ENCODE measurements at regions not wholly inside any gene's neighbourhood (a gene's known extent, or its start where the extent isn't known, plus 50 kb on each side); places are given as distances from the start of the nearest gene placed in this dataset.
A peak's percentile ranks its signal among the peaks of the same experiment; 100 is the strongest.

DNA sequence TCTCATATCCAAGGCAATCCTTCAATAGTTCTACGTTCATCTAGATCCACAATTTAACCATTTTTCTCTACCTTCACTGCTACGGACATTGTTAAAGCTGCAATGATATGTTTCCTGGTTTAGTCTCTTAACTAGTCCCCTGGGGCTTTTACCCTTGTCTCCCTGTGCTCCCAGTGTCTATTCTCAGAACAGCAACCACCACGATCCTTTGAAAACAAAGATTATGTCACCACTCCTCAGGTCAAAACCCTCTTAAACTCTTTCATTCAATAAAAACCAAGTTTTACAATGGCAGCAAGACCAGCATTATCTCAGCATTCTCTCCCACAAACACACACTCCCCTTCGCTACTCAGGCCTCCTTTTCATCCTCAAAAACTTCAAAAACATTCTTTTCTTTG lies 298.2 kb upstream of the CHST9 start:
- H3K36me3 ChIP-seq, result no peaks in the 10 kb centered on the region
- H3K27ac ChIP-seq, result no peak overlapping the region
- DNase-seq, result no peak
- 69 to 80% (median 77%) methylated on average over 4 of the region's 4 CpGs for WGBS, 5 donors
- TF ChIP-seq POLR2AphosphoS5 (IDR thresholded peaks at IDR 0.05) (no peak), POLR2A (IDR thresholded peaks at IDR 0.05) (no peak)
- no peaks in the 10 kb centered on the region for H3K4me1 ChIP-seq
- H3K27me3 ChIP-seq, result no peaks in the 10 kb centered on the region
- H3K4me3 ChIP-seq, result no peak overlapping the region
- H3K9me3 ChIP-seq, result no peaks in the 10 kb centered on the region
- intact Hi-C loops (cut with DNase I; ENCODE audit: low total_unique reads), result no loop called here

DNA sequence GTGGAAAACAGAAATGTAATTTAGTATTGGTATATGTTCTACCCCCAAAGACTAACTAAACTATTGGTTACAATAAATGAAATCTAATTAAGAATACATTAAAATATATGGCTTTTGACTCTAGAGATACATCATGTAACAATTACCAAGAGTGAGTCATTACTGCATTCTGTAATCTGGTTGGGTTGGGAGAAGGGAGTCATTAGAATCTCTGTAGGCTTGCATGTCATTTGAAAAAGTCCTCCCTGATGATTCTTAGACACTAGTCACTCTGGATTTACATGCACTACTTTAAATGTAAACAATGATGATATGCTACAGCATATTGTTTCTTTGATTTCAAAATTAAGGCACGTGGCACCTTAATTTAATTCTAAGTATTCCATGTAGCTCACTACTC lies 293.4 kb upstream of the CHST9 start:
- TF ChIP-seq EP300 (IDR thresholded peaks at IDR 0.05) (no peak), POLR2A (IDR thresholded peaks at IDR 0.05) (no peak)
- 0% methylated on average over 1 of the region's 1 CpG for WGBS, 5 donors

DNA sequence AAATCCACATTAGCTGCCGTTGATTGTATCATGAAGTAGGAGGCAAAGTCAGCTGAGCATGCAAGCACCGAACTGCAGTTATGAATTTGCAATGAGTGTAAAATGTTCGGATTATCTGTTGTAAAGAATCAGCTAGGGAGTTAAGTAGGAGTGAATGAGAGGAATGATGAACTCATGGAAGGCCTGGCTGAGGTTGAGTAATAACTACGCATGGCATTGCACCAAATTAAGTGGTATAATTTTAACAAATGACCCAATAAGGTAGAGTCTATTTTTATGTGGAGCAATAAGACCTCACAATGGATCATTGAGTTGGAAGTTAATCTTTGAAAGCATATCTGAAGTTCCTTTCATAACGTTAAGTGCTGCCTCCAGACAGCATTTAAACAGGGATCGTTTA lies 288.2 kb upstream of the CHST9 start:
- no peaks in the 10 kb centered on the region for H3K27me3 ChIP-seq
- no peaks in the 10 kb centered on the region for H3K9me3 ChIP-seq
- 65 to 77% (median 69%) methylated on average over 6 of the region's 6 CpGs for WGBS, 5 donors
- DNase-seq, result peak in 1 of 2 donors; percentile 5
- TF ChIP-seq, protein P1, sequence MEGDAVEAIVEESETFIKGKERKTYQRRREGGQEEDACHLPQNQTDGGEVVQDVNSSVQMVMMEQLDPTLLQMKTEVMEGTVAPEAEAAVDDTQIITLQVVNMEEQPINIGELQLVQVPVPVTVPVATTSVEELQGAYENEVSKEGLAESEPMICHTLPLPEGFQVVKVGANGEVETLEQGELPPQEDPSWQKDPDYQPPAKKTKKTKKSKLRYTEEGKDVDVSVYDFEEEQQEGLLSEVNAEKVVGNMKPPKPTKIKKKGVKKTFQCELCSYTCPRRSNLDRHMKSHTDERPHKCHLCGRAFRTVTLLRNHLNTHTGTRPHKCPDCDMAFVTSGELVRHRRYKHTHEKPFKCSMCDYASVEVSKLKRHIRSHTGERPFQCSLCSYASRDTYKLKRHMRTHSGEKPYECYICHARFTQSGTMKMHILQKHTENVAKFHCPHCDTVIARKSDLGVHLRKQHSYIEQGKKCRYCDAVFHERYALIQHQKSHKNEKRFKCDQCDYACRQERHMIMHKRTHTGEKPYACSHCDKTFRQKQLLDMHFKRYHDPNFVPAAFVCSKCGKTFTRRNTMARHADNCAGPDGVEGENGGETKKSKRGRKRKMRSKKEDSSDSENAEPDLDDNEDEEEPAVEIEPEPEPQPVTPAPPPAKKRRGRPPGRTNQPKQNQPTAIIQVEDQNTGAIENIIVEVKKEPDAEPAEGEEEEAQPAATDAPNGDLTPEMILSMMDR (IDR thresholded peaks at IDR 0.05), result no peak
- H3K27ac ChIP-seq, result no peak overlapping the region
- intact Hi-C loops (cut with DNase I; ENCODE audit: low total_unique reads), result no loop called here
- no peak overlapping the region for H3K4me3 ChIP-seq
- H3K36me3 ChIP-seq, result no peaks in the 10 kb centered on the region
- no peaks in the 10 kb centered on the region for H3K4me1 ChIP-seq

More for the DNA sequence above, 293.4 kb upstream of the CHST9 start:
- Histone ChIP-seq H3K4me1 (no peaks in the 10 kb centered on the region), H3K27ac (no peak overlapping the region), H3K9me3 (no peaks in the 10 kb centered on the region), H3K4me3 (no peak overlapping the region), H3K36me3 (no peaks in the 10 kb centered on the region), H3K27me3 (no peaks in the 10 kb centered on the region)
- no peak for DNase-seq
- intact Hi-C loops (cut with DNase I; ENCODE audit: low total_unique reads), result no loop called here

DNA sequence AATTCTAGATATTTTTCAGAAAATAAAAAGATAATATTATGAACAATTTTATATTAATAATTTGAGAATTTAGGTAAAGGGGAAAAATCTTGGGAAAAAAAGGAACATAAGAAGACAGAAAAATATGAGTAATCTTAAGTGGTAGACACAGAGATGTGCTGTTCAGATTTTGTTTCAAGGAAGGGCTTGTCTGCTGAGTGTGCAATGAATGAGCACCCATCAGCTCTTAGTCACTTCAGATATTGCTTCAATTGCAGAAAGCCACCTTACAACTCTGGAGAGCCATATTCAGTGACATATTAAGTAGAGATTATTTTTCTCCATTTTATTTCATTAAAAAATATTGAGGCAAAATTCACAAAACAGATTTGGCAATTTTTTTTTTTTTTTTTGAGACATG lies 282.0 kb upstream of the CHST9 start:
- no peak overlapping the region for H3K27ac ChIP-seq
- no peaks in the 10 kb centered on the region for H3K27me3 ChIP-seq
- TF ChIP-seq, protein P1 (IDR thresholded peaks at IDR 0.05), result no peak
- TF ChIP-seq POLR2AphosphoS5 (IDR thresholded peaks at IDR 0.05) (no peak), POLR2A (IDR thresholded peaks at IDR 0.05) (no peak), EP300 (IDR thresholded peaks at IDR 0.05) (no peak)
- H3K4me3 ChIP-seq, result no peak overlapping the region
- no peaks in the 10 kb centered on the region for H3K4me1 ChIP-seq
- H3K36me3 ChIP-seq, result no peaks in the 10 kb centered on the region
- intact Hi-C loops (cut with DNase I; ENCODE audit: low total_unique reads), result no loop called here
- DNase-seq, result no peak
- H3K9me3 ChIP-seq, result no peaks in the 10 kb centered on the region

DNA sequence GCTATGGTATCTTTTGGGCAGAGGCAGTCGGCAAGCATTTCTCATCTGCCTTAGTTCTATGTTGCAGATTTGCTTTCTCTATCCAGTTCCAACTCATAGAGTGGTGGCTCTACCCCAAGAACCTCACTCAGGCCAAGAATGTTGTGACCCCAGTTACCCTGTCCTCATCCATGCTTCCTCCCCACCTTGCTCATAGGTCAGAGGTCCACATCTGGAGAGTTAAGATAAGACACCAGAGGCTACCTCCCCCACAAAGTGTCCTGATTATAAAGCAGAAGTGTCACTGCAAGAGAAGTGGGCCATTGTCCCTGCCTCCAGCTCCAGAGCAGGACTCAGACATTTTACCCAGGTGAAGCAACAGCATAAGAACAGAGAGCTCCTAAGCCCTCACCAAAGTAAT lies 276.8 kb upstream of the CHST9 start:
- no peak for DNase-seq
- Histone ChIP-seq H3K27me3 (no peaks in the 10 kb centered on the region), H3K27ac (no peak overlapping the region), H3K36me3 (no peaks in the 10 kb centered on the region), H3K4me1 (no peaks in the 10 kb centered on the region), H3K4me3 (no peak overlapping the region), H3K9me3 (no peaks in the 10 kb centered on the region)
- TF ChIP-seq POLR2AphosphoS5 (IDR thresholded peaks at IDR 0.05) (no peak), POLR2A (IDR thresholded peaks at IDR 0.05) (no peak), EP300 (IDR thresholded peaks at IDR 0.05) (no peak)
- TF ChIP-seq, protein P1 (IDR thresholded peaks at IDR 0.05), result no peak
- intact Hi-C loops (cut with DNase I; ENCODE audit: low total_unique reads), result no loop called here
- 86 to 93% (median 88%) methylated on average over 1 of the region's 1 CpG for WGBS, 5 donors

DNA sequence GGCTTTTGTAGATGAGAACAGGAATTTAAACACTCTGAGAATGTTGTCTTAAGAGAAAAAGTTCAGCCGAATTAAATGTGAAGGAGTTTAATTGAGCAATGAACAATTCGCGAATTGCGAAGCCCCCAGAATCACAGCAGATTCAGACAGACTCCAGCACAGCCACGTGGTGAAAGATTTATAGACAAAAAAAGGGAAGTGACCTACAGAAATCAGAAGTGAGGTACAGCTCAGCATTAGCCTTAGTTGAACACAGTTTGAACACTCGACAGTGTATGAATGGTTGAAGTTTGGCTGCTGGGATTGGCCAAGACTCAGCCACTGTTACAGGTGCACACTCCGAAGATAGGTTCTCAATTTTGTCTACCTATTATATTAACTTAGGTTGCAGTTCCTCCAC lies 264.0 kb upstream of the CHST9 start:
- H3K4me1 ChIP-seq, result no peaks in the 10 kb centered on the region
- peaks cover 0 to 9% (median 0%) of the 10 kb centered on the region in 4 donors for H3K9me3 ChIP-seq
- H3K4me3 ChIP-seq, result no peak overlapping the region
- no peak for TF ChIP-seq POLR2AphosphoS5 (IDR thresholded peaks at IDR 0.05)
- no peak for TF ChIP-seq POLR2A (IDR thresholded peaks at IDR 0.05)
- no peak for DNase-seq
- WGBS, 5 donors, result 70 to 84% (median 78%) methylated on average over 7 of the region's 7 CpGs
- H3K36me3 ChIP-seq, result no peaks in the 10 kb centered on the region
- intact Hi-C loops (cut with DNase I; ENCODE audit: low total_unique reads), result no loop called here
- no peak overlapping the region for H3K27ac ChIP-seq
- H3K27me3 ChIP-seq, result no peaks in the 10 kb centered on the region
